ENCODE measurements at regions not wholly inside any gene's neighbourhood (a gene's known extent, or its start where the extent isn't known, plus 50 kb on each side); places are given as distances from the start of the nearest gene placed in this dataset.

- TF ChIP-seq EP300 (IDR thresholded peaks at IDR 0.05; ENCODE audit: borderline replicate concordance) = no peak
- no peak for TF ChIP-seq FOXM1 (IDR thresholded peaks at IDR 0.05; ENCODE audit: borderline replicate concordance, low read depth)
- TF ChIP-seq, protein P1, sequence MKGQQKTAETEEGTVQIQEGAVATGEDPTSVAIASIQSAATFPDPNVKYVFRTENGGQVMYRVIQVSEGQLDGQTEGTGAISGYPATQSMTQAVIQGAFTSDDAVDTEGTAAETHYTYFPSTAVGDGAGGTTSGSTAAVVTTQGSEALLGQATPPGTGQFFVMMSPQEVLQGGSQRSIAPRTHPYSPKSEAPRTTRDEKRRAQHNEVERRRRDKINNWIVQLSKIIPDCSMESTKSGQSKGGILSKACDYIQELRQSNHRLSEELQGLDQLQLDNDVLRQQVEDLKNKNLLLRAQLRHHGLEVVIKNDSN (IDR thresholded peaks at IDR 0.05) = no peak
- no peak for TF ChIP-seq CEBPB (IDR thresholded peaks at IDR 0.05)
- no peak for TF ChIP-seq NFIC (IDR thresholded peaks at IDR 0.05)
- no peak for TF ChIP-seq TAF1 (IDR thresholded peaks at IDR 0.05; ENCODE audit: low read depth)
- no peak for TF ChIP-seq TEAD4 (IDR thresholded peaks at IDR 0.05)
- no peak for TF ChIP-seq YY1 (IDR thresholded peaks at IDR 0.05; ENCODE audit: low read depth)
- no peak for TF ChIP-seq REST (IDR thresholded peaks at IDR 0.05; ENCODE audit: low read depth)
Measured at GRCh38 chr12:74401966-74402365, 135.7 kb upstream of the ATXN7L3B start.

DNA sequence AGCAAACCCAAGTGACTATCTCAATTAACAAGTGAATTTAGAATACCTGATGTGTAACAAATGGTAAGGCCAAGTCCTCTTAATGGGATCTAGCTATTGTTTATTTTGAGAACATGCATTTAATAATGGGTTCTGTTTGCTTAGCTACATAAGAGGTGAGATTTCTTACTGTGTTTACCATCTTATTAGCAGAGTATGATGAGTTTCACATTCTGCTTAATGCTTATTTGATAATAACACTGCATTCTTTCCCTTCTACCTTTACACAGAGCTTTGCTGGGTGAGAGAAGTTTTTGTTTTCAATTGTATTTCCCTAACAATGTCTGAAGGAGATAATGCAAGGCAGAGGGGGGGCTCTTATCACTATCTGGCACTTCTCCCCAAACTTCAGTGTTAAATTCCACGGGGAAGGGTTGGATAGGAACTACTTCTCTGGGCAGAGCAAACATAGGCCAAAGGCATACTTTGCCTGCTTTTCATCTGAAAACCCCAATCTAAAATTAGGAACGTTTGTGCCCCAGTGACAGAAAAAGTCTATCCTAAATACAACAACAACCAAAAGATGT is 129.0 kb upstream of the ATXN7L3B start:
- TF ChIP-seq TCF12 (IDR thresholded peaks at IDR 0.05; ENCODE audit: low read depth) (no peak), FOXM1 (IDR thresholded peaks at IDR 0.05; ENCODE audit: borderline replicate concordance, low read depth) (no peak), CREB1 (IDR thresholded peaks at IDR 0.05; ENCODE audit: low read depth) (no peak), NFIC (IDR thresholded peaks at IDR 0.05) (no peak), EGR1 (IDR thresholded peaks at IDR 0.05) (no peak)

DNA sequence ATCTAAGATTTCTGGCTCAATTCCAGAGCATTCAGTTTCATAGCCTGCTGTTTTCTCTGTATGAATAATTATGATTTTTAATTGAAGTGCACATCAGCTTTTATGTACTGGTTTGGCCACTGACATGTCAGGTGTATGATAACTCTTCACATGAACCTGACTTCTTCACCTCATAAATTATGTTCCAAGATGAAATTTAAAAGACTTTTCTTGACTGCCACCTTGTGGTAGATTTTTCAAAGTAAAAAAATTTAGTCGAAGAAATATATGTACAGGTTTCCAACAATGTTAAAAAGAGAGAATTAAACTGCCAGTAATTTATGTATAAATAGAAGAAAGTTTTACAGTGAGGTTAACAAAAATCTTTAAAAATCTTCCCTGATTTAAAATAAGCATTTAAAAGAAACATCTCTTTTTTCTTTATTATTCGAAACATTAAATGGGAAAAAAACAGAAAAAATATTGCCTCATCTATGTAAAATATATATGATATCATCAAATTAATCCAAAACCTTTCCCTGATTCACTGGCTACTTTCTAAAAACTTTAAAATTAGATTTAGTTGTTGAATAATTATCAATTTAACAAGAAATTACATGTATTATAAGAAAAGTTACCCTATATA is 124.9 kb upstream of the ATXN7L3B start:
- TF ChIP-seq FOXM1 (IDR thresholded peaks at IDR 0.05; ENCODE audit: borderline replicate concordance, low read depth) (no peak), RAD21 (IDR thresholded peaks at IDR 0.05; ENCODE audit: low read depth) (peak; percentile 34; the same call in 1 of the 2 replicates), TAF1 (IDR thresholded peaks at IDR 0.05; ENCODE audit: low read depth) (no peak), ZBTB7A (IDR thresholded peaks at IDR 0.05; ENCODE audit: low read depth) (no peak), REST (IDR thresholded peaks at IDR 0.05; ENCODE audit: low read depth) (no peak), TEAD4 (IDR thresholded peaks at IDR 0.05) (no peak), EP300 (IDR thresholded peaks at IDR 0.05; ENCODE audit: borderline replicate concordance) (no peak)
- TF ChIP-seq, protein P1 (IDR thresholded peaks at IDR 0.05) = no peak

GRCh38 chr12:74415633-74416032 is 122.0 kb upstream of the ATXN7L3B start:
- TF ChIP-seq RAD21 (IDR thresholded peaks at IDR 0.05; ENCODE audit: low read depth) (peak; percentile 54), CREB1 (IDR thresholded peaks at IDR 0.05; ENCODE audit: low read depth) (no peak), MAX (IDR thresholded peaks at IDR 0.05) (no peak)

DNA sequence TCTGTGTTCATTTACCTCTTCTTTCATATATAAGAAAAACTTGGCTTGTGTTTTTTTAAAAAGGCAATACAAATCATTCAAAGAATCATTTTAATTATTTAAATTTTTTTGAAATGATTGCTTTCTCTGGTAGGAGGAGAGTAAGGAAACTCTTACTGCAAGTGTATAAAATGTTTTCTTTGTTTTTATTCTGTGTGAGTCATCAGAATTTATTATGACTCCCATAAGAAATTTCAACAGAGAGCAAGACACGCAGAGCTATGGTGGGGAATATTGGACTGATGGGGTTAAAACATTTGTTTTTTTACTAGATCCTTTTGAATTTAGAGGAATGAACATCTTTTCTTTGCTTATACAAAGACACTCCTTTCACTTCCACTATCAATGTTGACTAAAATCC is 119.1 kb upstream of the ATXN7L3B start:
- TF ChIP-seq REST (IDR thresholded peaks at IDR 0.05; ENCODE audit: low read depth) = no peak
- no peak for TF ChIP-seq CEBPB (IDR thresholded peaks at IDR 0.05)
- TF ChIP-seq EP300 (IDR thresholded peaks at IDR 0.05; ENCODE audit: borderline replicate concordance) = no peak
- no peak for TF ChIP-seq CREB1 (IDR thresholded peaks at IDR 0.05; ENCODE audit: low read depth)
- no peak for TF ChIP-seq TEAD4 (IDR thresholded peaks at IDR 0.05)
- TF ChIP-seq RAD21 (IDR thresholded peaks at IDR 0.05; ENCODE audit: low read depth) = no peak
- no peak for TF ChIP-seq TCF12 (IDR thresholded peaks at IDR 0.05; ENCODE audit: low read depth)
- TF ChIP-seq FOXM1 (IDR thresholded peaks at IDR 0.05; ENCODE audit: borderline replicate concordance, low read depth) = no peak
- no peak for TF ChIP-seq MAX (IDR thresholded peaks at IDR 0.05)
- no peak for TF ChIP-seq TAF1 (IDR thresholded peaks at IDR 0.05; ENCODE audit: low read depth)
- no peak for TF ChIP-seq ZBTB7A (IDR thresholded peaks at IDR 0.05; ENCODE audit: low read depth)
- TF ChIP-seq YY1 (IDR thresholded peaks at IDR 0.05; ENCODE audit: low read depth) = no peak

All from Ishikawa (cell line).